Panc1 (cell line): ENCODE measurements at regions not wholly inside any gene's neighbourhood (a gene's known extent, or its start where the extent isn't known, plus 50 kb on each side); places are given as distances from the start of the nearest gene placed in this dataset.

Experiments
- CTCF ChIP-seq: fragments of 450-650 bp; IDR thresholded peaks from 2 replicates; pipeline ENCODE4 v1.5.1; 2017; ENCODE audit warnings: mild to moderate bottlenecking
- SIN3A ChIP-seq: IDR thresholded peaks from 2 replicates; pipeline ENCODE4 v1.6.1; 2012; ENCODE audit warnings: low read depth, mild to moderate bottlenecking, low read length, moderate library complexity, borderline replicate concordance; ENCODE audit not compliant: insufficient read depth

- TF ChIP-seq CTCF, result no peak
- no peak for TF ChIP-seq SIN3A
These were observed 327.9 kb upstream of the VCX start for GRCh38 chrX:7514871-7515599.
